HG02973 (cell line): ENCODE measurements at regions not wholly inside any gene's neighbourhood (a gene's known extent, or its start where the extent isn't known, plus 50 kb on each side); places are given as distances from the start of the nearest gene placed in this dataset.

Source experiments
- ATAC-seq: cut with Tn5 transposase; IDR thresholded peaks from one replicate; pipeline ENCODE4 v1.9.1; 2021; ENCODE audit warnings: moderate library complexity; ENCODE audit not compliant: unreplicated experiment

- ATAC-seq, result no peak
Observed at GRCh38 chr2:186068139-186068801, 329.7 kb downstream of the FSIP2 start.

- ATAC-seq, result no peak
Observed at GRCh38 chr2:186069676-186070075, 331.1 kb downstream of the FSIP2 start.

GRCh38 chr2:186085226-186085625, 346.6 kb downstream of the FSIP2 start:
- no peak for ATAC-seq

DNA sequence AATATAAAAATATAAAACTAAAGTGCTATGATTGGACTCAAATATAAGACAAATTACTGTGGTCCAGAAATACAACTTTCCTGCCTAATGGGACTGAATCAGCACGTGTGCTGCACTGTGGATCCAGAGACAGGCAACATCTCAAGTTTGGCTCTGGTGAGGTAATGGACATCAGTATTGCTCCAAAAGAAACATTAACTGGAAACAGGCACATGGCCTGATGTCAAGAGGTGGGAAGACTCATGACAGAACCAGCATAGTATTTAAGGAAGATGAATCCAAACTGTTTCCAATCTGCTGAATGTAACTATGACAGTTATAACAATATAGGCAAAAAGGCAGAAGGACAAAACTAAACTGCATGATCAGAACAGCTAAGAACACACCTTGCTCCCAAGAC, 354.6 kb downstream of the FSIP2 start:
- no peak for ATAC-seq

DNA sequence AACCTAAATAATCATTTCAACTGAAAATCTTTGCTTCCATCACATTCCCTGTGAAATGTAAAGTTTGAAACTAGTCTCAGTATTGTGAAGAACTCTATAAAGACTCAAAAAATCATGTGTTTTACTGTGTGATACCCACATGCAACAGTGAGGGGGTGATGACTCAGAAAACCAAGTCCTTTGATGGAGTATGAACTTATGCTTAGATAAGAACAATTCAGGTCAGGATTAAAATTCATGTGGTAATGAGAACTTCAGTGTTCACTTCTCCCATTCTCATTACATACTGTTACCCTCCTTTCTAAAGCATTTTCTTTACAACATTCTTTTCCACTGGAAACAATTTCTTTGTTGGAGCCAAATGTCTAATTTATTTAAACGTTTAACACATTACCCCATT, 360.2 kb downstream of the FSIP2 start:
- no peak for ATAC-seq

- ATAC-seq, result no peak
Observed at GRCh38 chr2:186099826-186100225, 361.2 kb downstream of the FSIP2 start.

- ATAC-seq, result no peak
Observed at GRCh38 chr2:186100636-186101035, 362.0 kb downstream of the FSIP2 start.

DNA sequence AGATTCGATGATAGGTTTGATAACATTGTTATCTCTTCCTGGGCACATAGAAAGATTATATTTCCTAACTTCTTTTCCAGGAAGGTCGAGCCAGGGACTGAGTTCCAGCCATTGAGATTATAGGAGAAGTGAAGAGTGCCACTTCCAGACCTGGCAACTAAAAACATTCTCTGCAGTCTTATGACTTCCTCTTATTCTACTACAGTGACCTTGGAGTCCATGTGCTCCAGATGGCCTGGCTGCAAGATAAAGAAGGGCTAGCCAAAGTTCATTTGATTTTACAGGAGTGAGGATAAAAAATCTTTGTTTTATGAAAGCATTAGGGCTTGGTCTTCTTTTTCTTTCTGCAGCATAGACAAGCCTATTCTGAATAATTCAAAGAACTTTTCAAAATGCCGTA, 363.0 kb downstream of the FSIP2 start:
- no peak for ATAC-seq

DNA sequence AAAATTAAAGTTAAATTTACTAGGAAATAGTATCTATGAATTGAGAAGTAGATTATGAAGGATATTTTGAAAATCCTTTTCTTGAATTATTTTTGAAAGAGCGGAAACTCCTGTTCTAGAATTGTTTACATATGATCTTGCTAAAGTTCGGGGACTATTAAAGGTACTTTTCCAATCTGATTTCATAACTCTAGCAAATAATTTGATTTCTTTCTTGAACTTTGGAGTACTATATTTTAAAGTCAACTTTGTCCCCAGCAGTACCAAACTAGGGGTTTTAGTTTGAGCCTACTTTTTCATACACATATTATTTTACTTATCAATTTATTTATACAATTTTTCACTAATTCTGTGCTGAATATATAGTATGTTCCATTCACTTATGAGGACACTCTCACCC, 364.7 kb downstream of the FSIP2 start:
- ATAC-seq, result no peak

- ATAC-seq, result no peak
Observed at GRCh38 chr2:186105016-186105724, 366.6 kb downstream of the FSIP2 start.

DNA sequence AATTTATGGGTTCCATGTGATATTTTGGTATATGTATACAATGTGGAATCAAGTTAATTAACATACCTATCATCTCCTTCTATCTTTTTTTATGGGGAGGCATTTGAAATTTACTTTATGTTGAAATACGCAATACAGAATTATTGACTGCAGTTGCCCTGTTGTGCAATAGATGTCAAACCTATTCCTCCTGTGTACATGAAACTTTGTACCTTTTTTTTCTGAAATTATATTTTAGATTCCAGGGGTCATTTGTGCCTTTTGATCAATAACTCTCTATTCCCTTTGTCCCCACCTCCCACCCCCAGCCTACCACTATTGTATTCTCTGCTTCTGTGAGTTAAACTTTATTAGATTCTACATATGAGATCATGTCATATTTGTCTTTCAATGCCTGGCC, 369.9 kb downstream of the FSIP2 start:
- ATAC-seq, result no peak

DNA sequence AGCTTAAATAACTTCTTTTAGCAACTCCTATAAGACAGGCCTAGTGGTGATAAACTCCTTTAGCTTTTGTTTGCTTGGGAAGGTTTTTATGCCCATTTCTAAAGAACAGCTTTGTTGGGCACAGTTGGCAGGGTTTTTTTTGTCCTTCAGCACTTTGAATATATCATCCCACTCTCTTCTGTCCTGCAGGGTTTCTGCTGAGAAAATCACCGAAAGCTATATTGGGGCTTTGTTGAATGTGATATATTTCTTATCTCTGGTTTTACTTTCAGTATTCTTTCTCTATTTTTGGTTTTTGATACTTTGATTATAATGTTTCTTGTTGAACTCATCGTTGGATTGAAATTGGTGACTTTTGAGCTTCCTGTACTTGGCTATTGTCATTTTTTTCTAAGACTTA, 372.8 kb upstream of the ZC3H15 start:
- ATAC-seq, result no peak

DNA sequence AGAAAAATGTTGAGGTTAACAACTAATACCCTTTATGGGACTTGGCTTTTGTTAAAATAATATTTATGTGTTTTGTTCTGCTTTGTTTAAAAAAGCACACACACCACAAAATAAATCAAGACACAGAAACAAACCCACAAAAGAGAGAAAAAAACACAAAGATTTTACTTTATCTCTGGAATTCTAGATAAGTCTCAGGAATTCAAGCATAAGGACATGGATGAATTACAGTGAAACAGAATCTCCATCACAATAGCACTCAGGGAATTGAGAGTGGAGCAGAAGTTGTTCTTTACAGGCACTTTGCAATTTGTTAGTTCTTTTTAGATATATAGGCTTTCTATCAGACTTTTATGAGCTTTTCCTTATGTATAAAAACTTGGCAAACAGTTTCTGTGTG, 360.9 kb upstream of the ZC3H15 start:
- no peak for ATAC-seq

GRCh38 chr2:186125625-186126024, 360.4 kb upstream of the ZC3H15 start:
- no peak for ATAC-seq

GRCh38 chr2:186126181-186126580, 359.9 kb upstream of the ZC3H15 start:
- no peak for ATAC-seq

GRCh38 chr2:186129767-186130581, 356.1 kb upstream of the ZC3H15 start:
- ATAC-seq, result no peak

DNA sequence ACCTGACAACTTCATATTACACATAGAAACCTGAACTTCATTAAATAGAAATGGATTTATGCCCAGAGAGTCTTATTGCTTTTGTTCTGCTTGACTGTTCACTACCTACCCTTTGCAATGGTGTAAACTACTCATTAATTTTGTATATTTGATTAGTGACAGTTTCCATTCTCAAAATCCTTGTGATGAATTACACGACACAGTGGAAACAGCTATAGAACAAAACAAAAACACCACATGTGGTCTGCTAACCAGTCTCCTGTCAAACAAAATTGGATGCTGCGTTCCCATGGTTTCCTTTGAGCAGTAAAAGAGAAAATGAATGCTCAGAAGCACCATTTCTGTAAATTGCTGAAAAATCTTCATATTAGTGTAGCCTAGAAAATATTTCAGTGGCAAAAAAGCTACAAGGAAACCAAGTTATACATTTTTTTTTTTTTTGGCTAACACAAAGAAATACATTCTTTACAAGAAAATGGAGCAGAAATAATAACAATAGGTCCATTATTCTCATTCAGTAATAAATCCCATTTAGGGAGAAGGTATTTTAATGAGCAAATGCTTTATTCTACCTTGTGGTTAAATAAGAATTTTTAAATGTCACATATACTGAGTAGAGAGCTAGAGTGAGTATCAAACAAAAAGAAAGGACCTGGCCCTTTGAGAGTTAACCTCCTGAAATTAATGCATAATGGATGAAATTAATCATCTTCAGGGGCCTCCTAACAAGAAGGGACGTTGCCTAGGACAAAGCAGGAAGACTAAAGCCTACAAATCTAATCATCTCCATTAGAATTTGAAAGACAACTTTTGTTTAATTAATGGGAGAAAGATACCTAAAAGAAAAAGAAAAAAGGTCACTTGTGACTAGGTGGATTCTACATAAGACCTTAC, 355.1 kb upstream of the ZC3H15 start:
- ATAC-seq, result no peak

- ATAC-seq, result no peak
Observed at GRCh38 chr2:186135686-186136085, 350.4 kb upstream of the ZC3H15 start.

DNA sequence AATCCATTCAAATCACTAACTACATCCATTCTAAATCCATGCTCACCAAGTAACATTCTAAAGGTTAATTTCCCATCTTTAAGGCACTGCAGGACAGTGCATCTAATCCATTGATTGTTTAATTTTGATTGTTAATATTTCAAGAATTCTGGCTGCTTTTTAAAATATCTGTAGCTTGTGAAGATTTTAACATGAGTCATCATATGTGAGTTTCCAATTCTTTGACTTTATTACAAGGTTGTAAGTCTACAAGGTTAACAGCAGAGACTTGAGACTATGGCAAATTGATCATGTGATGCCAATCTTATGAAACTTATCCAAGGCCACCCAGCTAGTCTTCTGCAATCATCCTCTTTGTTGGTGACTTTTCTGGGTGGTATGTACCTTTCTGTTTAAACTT, 349.2 kb upstream of the ZC3H15 start:
- no peak for ATAC-seq

GRCh38 chr2:186138845-186139244, 347.2 kb upstream of the ZC3H15 start:
- ATAC-seq, result no peak

GRCh38 chr2:186159101-186159500, 327.0 kb upstream of the ZC3H15 start:
- ATAC-seq, result no peak
